Trophoblast cell (in vitro differentiated cells and primary cell): ENCODE measurements at regions not wholly inside any gene's neighbourhood (a gene's known extent, or its start where the extent isn't known, plus 50 kb on each side); places are given as distances from the start of the nearest gene placed in this dataset.

ENCODE experiments used
- DNase-seq, 2 donors: peaks; one replicate each; pipeline ENCODE4 v3.0.0-alpha.2; 2016
- H2AFZ ChIP-seq: 2 replicates; pipeline ENCODE4 v1.6.1; 2013; ENCODE audit warnings: low read length, moderate library complexity, mild to moderate bottlenecking; ENCODE audit not compliant: insufficient read depth, poor library complexity
- H2AK5ac ChIP-seq: 2 replicates; pipeline ENCODE4 v1.6.1; 2013; ENCODE audit warnings: mild to moderate bottlenecking, low read length
- H2BK120ac ChIP-seq: 2 replicates; pipeline ENCODE4 v1.6.1; 2013; ENCODE audit warnings: low read length, mild to moderate bottlenecking, moderate library complexity; ENCODE audit not compliant: insufficient read depth, poor library complexity
- H2BK12ac ChIP-seq: 2 replicates; pipeline ENCODE4 v1.6.1; 2013; ENCODE audit warnings: mild to moderate bottlenecking, low read length, moderate library complexity
- H2BK5ac ChIP-seq: 2 replicates; pipeline ENCODE4 v1.6.1; 2013; ENCODE audit warnings: low read length, low read depth, moderate library complexity, mild to moderate bottlenecking; ENCODE audit not compliant: poor library complexity
- H3K14ac ChIP-seq: 2 replicates; pipeline ENCODE4 v1.6.1; 2013; ENCODE audit warnings: mild to moderate bottlenecking, low read length
- H3K18ac ChIP-seq: 2 replicates; pipeline ENCODE4 v1.6.1; 2013; ENCODE audit warnings: mild to moderate bottlenecking, low read length
- H3K23ac ChIP-seq: 2 replicates; pipeline ENCODE4 v1.6.1; 2013; ENCODE audit warnings: low read length
- H3K27ac ChIP-seq: 2 replicates; pipeline ENCODE4 v1.5.1; 2013; ENCODE audit warnings: low read depth, mild to moderate bottlenecking, inconsistent platforms, low read length, moderate library complexity
- H3K27me3 ChIP-seq: 2 replicates; pipeline ENCODE4 v1.6.1; 2013; ENCODE audit warnings: inconsistent platforms, mild to moderate bottlenecking, low read length, moderate library complexity; ENCODE audit not compliant: insufficient read depth
- H3K36me3 ChIP-seq, 2 experiments: 1 replicate in 1 of 2; 2 replicates in 1 of 2; pipeline ENCODE4 v1.6.1; 2013; ENCODE audit warnings: low read length in 2 of 2, mild to moderate bottlenecking in 2 of 2, moderate library complexity in 1 of 2; ENCODE audit not compliant: insufficient read depth in 2 of 2, control insufficient read depth in 1 of 2
- H3K4ac ChIP-seq: 2 replicates; pipeline ENCODE4 v1.6.1; 2013; ENCODE audit warnings: low read depth, mild to moderate bottlenecking, low read length, moderate library complexity
- H3K4me1 ChIP-seq, 2 experiments: 1 replicate in 1 of 2; 2 replicates in 1 of 2; pipeline ENCODE4 v1.6.1; 2013; ENCODE audit warnings: low read length in 2 of 2, mild to moderate bottlenecking in 2 of 2, moderate library complexity in 1 of 2; ENCODE audit not compliant: insufficient read depth in 2 of 2, control insufficient read depth in 1 of 2
- H3K4me2 ChIP-seq: 2 replicates; pipeline ENCODE4 v1.6.1; 2013; ENCODE audit warnings: inconsistent platforms, mild to moderate bottlenecking, low read length, moderate library complexity
- H3K4me3 ChIP-seq: 2 replicates; pipeline ENCODE4 v1.5.1; 2013; ENCODE audit warnings: mild to moderate bottlenecking, low read depth, low read length, inconsistent platforms
- H3K79me1 ChIP-seq: one replicate; pipeline ENCODE4 v1.6.1; 2013; ENCODE audit warnings: low read length
- H3K79me2 ChIP-seq: 2 replicates; pipeline ENCODE4 v1.6.1; 2013; ENCODE audit warnings: low read length, mild to moderate bottlenecking; ENCODE audit not compliant: control insufficient read depth, insufficient read depth, poor library complexity
- H3K9ac ChIP-seq: 2 replicates; pipeline ENCODE4 v1.6.1; 2013; ENCODE audit warnings: mild to moderate bottlenecking, low read length
- H3K9me3 ChIP-seq: 2 replicates; pipeline ENCODE4 v1.6.1; 2013; ENCODE audit warnings: low read depth, mild to moderate bottlenecking, control low read depth, inconsistent platforms, low read length; ENCODE audit not compliant: insufficient read depth
- H4K12ac ChIP-seq: 2 replicates; pipeline ENCODE4 v1.6.1; 2013; ENCODE audit warnings: low read depth, mild to moderate bottlenecking, low read length, moderate library complexity
- H4K8ac ChIP-seq: 2 replicates; pipeline ENCODE4 v1.6.1; 2013; ENCODE audit warnings: low read depth, mild to moderate bottlenecking, low read length, moderate library complexity
- H4K91ac ChIP-seq: one replicate; pipeline ENCODE4 v1.6.1; 2013; ENCODE audit warnings: low read depth, mild to moderate bottlenecking, low read length, moderate library complexity
- WGBS: extraction: QIAGEN DNeasy Blood & Tissue Kit; methylation state at CpG from one replicate; pipeline ENCODE4 v1.1.7; 2013; ENCODE audit warnings: missing lambda C conversion rate; ENCODE audit not compliant: insufficient read length, insufficient coverage; ENCODE audit errors: extremely low coverage; 5-methylcytosine and 5-hydroxymethylcytosine counted together

GRCh38 chr13:107643615-107644014 lies 571.7 kb downstream of the LIG4 start:
- Histone ChIP-seq H3K4me1 (no peaks in the 10 kb centered on the region), H4K12ac (no peak overlapping the region), H3K36me3 (no peaks in the 10 kb centered on the region), H3K18ac (no peak overlapping the region), H2AK5ac (no peak overlapping the region), H3K9ac (no peak overlapping the region), H3K9me3 (no peaks in the 10 kb centered on the region), H2BK120ac (no peak overlapping the region), H3K23ac (no peak overlapping the region), H2AFZ (no peak overlapping the region), H2BK12ac (no peak overlapping the region), H3K79me1 (no peaks in the 10 kb centered on the region), H4K91ac (no peak overlapping the region), H3K79me2 (no peaks in the 10 kb centered on the region), H3K27ac (no peak overlapping the region), H3K27me3 (no peaks in the 10 kb centered on the region), H3K4me2 (no peak overlapping the region), H3K14ac (no peak overlapping the region), H3K4me3 (no peak overlapping the region), H2BK5ac (no peak overlapping the region), H3K4ac (no peak overlapping the region), H4K8ac (no peak overlapping the region)
- no peak for DNase-seq
- no CpG with 5 or more reads among the region's 1 CpG for WGBS

- no peak overlapping the region for H4K12ac ChIP-seq
- H3K79me1 ChIP-seq = no peaks in the 10 kb centered on the region
- H3K36me3 ChIP-seq = no peaks in the 10 kb centered on the region
- no peak overlapping the region for H4K91ac ChIP-seq
- no peak overlapping the region for H2BK5ac ChIP-seq
- no peak overlapping the region for H3K4me2 ChIP-seq
- DNase-seq = no peak
- H3K14ac ChIP-seq = no peak overlapping the region
- no peak overlapping the region for H3K4me3 ChIP-seq
- no peak overlapping the region for H3K18ac ChIP-seq
- no peak overlapping the region for H3K9ac ChIP-seq
- H2BK120ac ChIP-seq = no peak overlapping the region
- no peaks in the 10 kb centered on the region for H3K27me3 ChIP-seq
- H3K9me3 ChIP-seq = no peaks in the 10 kb centered on the region
- H4K8ac ChIP-seq = no peak overlapping the region
- H2AFZ ChIP-seq = no peak overlapping the region
- H2AK5ac ChIP-seq = no peak overlapping the region
- no peak overlapping the region for H2BK12ac ChIP-seq
- H3K79me2 ChIP-seq = no peaks in the 10 kb centered on the region
- no peak overlapping the region for H3K4ac ChIP-seq
- H3K23ac ChIP-seq = peak overlapping the region; percentile 81
- H3K27ac ChIP-seq = no peak overlapping the region
- H3K4me1 ChIP-seq = no peaks in the 10 kb centered on the region
- WGBS = no CpG with 5 or more reads among the region's 5 CpGs
These were observed 572.5 kb downstream of the LIG4 start for GRCh38 chr13:107642831-107643230.

GRCh38 chr13:107641574-107641973 lies 573.8 kb downstream of the LIG4 start:
- Histone ChIP-seq H3K14ac (no peak overlapping the region), H3K4ac (no peak overlapping the region), H2AFZ (no peak overlapping the region), H2BK120ac (no peak overlapping the region), H3K4me1 (no peaks in the 10 kb centered on the region), H4K8ac (no peak overlapping the region), H4K12ac (no peak overlapping the region), H3K23ac (no peak overlapping the region), H3K4me2 (no peak overlapping the region), H3K9me3 (no peaks in the 10 kb centered on the region), H3K9ac (no peak overlapping the region), H2BK5ac (no peak overlapping the region), H3K79me2 (no peaks in the 10 kb centered on the region), H3K27me3 (no peaks in the 10 kb centered on the region), H2AK5ac (no peak overlapping the region), H3K18ac (no peak overlapping the region), H3K36me3 (no peaks in the 10 kb centered on the region), H3K4me3 (no peak overlapping the region), H2BK12ac (no peak overlapping the region), H4K91ac (no peak overlapping the region), H3K79me1 (no peaks in the 10 kb centered on the region), H3K27ac (no peak overlapping the region)
- DNase-seq = no peak
- no CpG with 5 or more reads among the region's 5 CpGs for WGBS

GRCh38 chr13:107625648-107626047 lies 589.7 kb downstream of the LIG4 start:
- Histone ChIP-seq H3K27ac (no peak overlapping the region), H3K4me1 (no peaks in the 10 kb centered on the region), H2AFZ (no peak overlapping the region), H3K4me3 (no peak overlapping the region), H3K23ac (no peak overlapping the region), H3K36me3 (no peaks in the 10 kb centered on the region), H2BK5ac (no peak overlapping the region), H3K9ac (no peak overlapping the region), H3K4me2 (no peak overlapping the region), H3K79me2 (no peaks in the 10 kb centered on the region), H3K18ac (no peak overlapping the region), H4K91ac (no peak overlapping the region), H4K12ac (no peak overlapping the region), H3K79me1 (no peaks in the 10 kb centered on the region), H2BK120ac (no peak overlapping the region), H3K9me3 (no peaks in the 10 kb centered on the region), H3K4ac (no peak overlapping the region), H2AK5ac (no peak overlapping the region), H3K14ac (no peak overlapping the region), H3K27me3 (no peaks in the 10 kb centered on the region), H2BK12ac (no peak overlapping the region), H4K8ac (no peak overlapping the region)
- WGBS = no CpG with 5 or more reads among the region's 3 CpGs
- no peak for DNase-seq
